ENCODE measurements at regions not wholly inside any gene's neighbourhood (a gene's known extent, or its start where the extent isn't known, plus 50 kb on each side); places are given as distances from the start of the nearest gene placed in this dataset.
"Not testable (repeated sequence)": the region's sequence is repeated elsewhere in the genome, so short reads cannot be mapped to it uniquely, and the experiment has no call there.

DNA sequence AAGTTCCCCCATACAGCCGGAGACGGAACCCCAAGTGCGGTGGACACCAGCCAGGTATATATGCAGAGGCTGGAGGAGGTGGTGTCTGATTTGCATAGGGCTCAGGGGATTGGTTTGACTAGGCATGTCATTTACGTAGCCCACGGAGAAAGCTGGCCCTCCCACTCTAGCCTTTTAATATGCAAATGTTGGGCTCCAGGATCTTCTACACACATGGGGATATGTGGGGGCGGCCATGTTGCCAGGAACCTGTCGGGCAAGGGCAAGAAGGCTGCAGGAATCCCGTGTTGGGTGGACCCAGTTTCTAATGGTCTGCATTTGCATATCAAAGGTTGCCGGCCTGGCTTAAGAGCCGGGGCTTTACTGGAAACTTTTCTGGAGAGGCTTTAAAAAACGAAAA, 57.4 kb downstream of the FTHL17 start:
- not testable (repeated sequence) for DNase-seq

- DNase-seq = no peak
Observed at GRCh38 chrX:31012509-31013025, 59.3 kb downstream of the FTHL17 start.

DNA sequence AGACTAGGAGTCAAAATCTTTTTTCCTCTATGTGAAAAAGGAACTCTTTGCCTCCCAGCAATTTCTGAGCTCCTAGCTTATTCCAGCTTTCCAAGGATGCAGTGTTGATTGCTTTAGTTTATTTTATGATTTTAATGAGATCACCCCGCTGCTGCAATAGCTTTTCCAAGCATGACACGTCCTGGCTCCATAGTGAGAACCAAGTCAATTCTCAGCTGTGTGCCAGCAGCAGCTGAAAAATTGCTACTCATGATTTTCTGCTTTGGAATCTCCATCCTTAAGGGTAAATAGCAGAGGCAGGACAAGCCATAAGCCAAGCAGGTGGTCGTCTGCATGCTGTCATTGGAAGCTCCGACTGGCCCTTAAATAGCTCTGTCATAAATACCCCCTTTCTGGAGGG, 64.5 kb downstream of the FTHL17 start:
- peak; percentile 36 for DNase-seq

DNA sequence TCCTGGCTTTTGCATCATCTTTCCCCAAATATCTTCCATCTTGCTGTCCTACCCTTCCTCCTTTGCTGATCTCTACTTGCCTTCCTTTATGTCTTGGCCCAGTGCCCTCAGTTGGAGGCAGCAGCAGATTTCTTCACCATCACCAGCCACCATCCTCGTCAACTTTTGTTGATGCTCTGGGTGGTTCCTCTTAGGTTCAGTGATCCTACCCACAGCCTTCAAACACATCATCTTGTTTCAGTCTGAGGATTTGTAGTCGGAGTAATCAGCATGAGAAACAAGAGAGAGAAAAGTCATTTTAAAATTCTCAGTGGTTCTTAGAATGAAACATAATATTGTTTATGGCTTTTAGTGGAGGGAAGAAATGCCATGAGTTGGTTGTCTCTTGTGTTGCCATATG, 65.8 kb downstream of the FTHL17 start:
- DNase-seq = no peak

DNA sequence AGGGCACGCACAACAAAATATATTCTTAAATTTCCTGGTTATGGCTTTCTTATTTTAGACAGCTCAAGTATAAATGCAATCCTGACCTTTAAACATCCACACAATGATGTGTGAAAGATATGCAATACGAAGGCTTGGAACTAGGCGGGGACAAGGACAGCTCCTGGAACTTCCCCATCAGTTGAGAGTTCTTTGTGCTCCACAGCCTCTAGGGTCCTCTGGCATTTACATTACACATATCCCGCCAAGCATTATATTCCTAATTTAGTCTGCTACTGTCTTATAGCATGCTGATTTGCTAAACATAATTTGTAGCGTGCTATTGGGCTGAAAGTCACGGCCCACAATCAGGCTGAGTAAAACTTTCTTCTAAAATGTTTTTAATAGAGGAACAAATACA, 74.4 kb downstream of the FTHL17 start:
- no peak for DNase-seq

DNA sequence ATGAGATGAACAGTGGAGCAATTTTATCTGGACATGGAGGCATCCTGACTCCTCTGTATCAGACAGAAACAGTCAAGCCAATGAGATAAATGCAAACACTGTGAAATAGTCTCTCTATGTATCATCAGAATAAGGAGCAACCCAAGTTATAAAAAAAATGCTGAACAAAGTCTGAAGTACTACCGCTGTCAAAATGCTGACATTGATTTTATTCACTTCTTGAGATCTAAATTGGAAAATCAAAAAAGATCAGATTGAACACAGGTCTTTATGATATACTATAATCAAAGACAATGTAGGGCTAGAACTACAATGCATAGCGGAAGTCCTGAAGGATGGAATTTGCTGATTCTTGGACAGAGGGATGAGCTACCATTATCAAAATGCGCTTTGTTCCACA, 76.1 kb downstream of the FTHL17 start:
- no peak for DNase-seq

DNA sequence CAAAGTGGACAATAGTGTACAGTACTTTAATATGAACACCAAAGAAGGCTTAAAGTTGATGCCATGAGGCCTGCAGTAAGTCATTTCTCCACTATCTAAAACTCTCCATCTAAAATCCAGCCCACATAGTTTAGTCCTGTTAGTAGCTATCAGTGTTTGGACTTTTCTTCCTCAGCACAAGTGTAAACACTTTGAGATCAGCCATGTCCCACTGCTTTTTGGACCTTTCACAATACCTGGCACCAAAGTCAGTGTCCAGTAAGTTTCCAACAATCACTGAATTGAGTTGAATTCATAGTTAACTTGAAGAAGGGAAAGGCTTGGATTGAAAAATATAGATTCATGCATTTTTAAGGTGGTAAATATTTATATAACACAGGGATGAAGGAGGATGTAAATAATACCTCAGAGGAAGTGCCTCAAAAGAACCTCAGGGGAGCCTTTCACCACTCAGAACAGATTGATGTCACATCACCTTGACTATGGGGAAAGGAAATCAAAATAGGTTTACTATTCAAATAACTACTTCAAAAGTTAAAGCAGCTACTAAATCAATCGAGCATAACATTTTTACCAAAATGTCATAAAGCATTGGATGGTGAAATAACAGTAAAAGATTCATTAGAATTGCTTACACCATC, 76.7 kb downstream of the FTHL17 start:
- DNase-seq = no peak

- DNase-seq = not testable (repeated sequence)
Observed at GRCh38 chrX:30994018-30994417, 77.8 kb downstream of the FTHL17 start.

DNA sequence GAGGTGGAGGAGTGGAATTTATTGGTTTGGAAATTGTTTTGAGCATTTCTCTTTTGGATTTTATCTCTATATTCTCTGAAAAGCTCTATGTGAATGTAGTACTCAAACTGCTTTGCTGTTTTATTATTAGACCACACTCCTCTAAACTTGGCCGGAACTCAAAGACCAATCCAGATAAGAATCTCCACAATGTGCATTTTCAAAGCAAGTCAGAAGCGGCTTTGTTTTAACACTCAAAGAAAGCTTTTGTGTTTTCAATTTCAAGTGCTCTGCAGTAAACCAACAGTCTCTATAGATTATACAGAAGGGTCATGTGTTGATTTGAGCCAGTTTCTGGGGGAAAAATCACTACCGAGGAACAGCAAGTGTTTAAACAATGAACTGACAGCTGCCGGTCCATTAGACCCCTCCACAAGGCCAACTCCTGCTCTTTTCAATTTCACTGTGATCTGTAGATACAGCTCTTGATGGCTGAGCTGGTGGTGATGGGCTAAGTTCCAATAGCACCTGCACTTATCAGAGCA, 79.4 kb downstream of the FTHL17 start:
- no peak for DNase-seq

- DNase-seq = no peak
Observed at GRCh38 chrX:30990361-30990760, 81.5 kb downstream of the FTHL17 start.

DNA sequence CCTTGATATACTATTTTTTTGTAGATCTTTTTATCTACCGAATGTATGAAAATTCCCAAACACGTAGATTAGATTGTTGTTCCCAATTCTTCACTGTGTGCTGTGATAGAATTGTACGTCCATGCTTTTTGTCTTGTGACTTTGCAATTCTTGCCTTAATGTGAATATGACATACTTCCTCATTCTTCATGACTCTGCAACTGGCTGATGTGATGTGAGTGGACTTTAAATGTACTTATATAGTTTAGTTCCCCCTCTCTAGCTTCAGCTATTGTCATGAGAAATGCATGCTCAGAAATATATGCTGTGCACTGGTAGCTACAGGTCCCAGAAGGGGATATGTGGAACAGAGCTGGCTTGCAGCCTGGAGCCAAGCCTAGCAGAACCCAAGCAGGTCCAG, 89.4 kb downstream of the FTHL17 start:
- no peak for DNase-seq

DNA sequence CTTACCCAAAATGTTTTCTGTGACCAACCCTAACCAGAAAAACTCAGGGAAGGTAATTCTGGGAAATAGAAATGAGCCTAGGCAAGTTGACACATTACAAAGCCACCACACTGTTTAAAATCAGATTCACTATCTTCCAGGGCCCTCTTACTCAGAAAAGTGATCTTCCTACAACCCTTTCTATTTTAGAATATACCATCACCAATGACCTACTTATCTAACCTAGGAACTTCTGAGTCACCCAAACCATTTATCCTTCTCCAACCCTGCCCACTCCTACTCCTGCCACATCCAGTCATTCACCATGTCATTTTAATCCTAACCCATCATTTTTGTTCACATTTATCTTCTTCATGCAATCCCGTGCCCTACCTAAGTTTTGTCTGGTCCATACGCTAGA, 89.9 kb downstream of the FTHL17 start:
- DNase-seq = no peak

- DNase-seq = no peak
Observed at GRCh38 chrX:30979271-30979670, 90.2 kb upstream of the TAB3 start.

DNA sequence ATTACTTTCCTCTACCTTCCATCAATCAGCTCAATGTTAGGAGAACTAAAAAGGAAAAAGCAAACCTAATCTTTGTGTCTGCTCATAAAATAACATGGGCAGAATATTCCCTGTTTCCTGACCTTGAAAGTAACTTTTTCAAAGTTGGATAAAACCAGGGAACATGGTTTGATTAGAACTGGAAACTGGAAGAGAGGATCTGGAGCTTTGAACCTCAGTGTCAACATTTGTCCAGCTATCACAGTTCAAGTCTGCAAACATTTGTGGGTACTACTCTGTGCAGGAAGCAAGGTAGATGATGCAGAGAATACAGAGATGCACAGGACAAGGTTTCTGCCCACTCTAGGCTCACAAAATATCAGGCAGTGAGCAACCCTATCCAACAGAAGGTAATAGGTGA, 86.4 kb upstream of the TAB3 start:
- DNase-seq = no peak

DNA sequence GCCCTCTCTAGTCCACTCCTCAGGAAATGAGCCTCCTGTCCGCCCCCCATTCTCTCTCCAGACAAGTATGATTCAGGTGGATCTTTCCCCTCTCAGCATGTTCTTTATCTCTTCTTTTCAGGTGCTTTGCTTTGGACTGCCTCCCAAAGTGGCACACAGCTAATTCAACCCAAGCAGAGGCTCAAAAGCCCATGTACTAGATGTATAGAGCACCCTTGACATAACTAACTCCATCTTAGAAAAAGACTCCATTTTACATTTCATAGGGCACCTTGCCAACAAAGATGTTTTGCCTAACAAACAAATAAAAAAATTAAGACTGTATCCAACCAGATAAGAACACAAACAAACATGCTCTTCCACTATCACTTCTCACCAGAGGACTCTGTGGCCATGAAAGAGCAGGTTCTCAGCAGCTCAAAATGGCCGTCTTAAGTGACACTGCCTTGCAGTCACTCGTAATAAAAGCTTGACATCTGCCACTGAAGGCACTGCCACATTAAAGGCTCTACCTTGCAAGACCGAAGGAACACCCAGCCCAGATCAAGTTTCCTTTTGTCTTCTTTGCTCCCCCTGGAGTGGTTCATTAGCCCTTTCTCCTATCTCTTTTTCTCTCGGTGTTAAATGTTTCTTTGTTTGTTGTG, 84.9 kb upstream of the TAB3 start:
- DNase-seq = no peak

GRCh38 chrX:30971774-30972603, 82.9 kb upstream of the TAB3 start:
- DNase-seq = no peak

DNA sequence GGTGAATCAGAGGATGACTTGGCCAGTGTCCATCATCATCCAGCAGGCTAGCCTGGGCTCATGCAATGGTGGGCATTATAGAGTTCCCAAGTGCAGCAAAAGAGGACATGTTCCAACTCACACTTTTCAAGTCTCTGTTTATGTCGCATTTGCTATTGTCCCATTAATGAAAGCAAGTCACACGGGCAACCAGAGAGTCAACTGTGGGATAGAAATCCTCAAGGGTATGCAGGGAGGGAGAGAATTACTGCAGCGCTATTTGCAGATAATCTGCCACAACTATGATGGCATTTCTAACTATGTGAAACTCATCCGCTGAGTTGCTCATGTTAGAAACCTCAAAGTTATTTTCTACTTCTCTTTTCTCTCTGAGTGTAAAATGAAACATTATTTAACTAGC, 78.5 kb upstream of the TAB3 start:
- no peak for DNase-seq

GRCh38 chrX:30965767-30966166, 76.7 kb upstream of the TAB3 start:
- DNase-seq = no peak

DNA sequence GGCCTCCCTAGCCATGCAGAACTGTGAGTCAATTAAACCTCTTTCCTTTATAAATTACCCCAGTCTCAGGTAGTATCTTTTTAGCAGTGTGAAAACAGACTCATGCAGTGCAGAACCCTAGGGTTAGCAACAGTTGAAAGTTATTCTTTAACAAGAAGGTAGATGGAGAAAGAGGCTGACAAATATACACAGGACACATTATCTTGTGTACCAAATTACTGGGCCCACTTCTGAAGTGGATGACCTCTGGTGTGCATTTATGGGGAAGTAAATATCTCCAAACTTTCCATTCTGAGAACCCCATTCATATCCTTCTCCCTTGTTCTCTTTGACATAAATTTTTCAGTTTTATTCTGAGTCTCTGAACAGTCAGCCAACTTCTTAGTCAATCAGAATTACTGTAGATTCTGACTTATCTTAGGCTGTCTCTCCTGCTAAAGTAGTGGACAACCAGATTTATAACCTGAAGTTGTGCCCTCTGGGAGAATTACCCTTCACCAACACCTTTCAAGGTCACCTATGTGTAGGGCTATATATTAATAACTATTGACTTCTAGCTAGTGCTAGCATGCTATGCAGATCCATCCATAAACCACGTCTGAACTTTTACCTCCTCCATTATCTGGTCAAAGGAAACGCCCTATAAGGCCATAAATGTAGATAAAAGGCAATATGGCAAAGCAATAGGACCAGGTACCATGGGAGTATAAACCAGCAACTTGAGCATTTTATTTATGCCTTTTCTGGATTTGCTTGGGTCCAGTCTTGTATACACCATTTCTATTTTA, 72.5 kb upstream of the TAB3 start:
- no peak for DNase-seq

DNA sequence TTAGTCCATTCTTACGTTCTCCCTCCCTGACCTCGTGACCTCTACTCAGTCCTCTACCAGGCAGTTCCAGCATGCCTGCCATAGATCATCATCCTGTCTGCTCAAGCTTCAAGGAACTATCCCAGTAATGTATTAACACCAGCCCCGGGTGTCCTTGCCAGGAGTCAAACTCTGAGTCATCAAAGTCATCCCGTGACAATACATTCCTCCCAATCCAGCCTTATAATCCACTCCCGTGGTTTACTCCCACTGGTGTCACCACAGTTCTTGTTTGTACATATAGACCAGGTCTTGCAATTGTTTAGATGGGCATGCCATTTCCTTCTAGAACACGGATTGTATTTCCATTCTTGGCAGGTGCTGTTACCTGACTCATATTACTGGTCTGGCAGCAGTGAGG, 68.7 kb upstream of the TAB3 start:
- no peak for DNase-seq

- DNase-seq = no peak
Observed at GRCh38 chrX:30955687-30956086, 66.6 kb upstream of the TAB3 start.

GRCh38 chrX:30951003-30951402, 61.9 kb upstream of the TAB3 start:
- no peak for DNase-seq

GRCh38 chrX:30950391-30950790, 61.3 kb upstream of the TAB3 start:
- DNase-seq = no peak
